K562 (cell line): ENCODE measurements at regions not wholly inside any gene's neighbourhood (a gene's known extent, or its start where the extent isn't known, plus 50 kb on each side); places are given as distances from the start of the nearest gene placed in this dataset.

Experiments used
- ATAC-seq: fragments of 200-7000 bp; cut with Tn5 transposase; 3 replicates; pipeline ENCODE4 v1.9.1; 2020; ENCODE audit warnings: moderate library complexity
- BruUV-seq: library from RNA; stranded (reverse); fragments of 400-500 nt; replicated peaks from 2 replicates; lab custom pipeline; 2021; lab: Mats Ljungman, UMichigan
- CTCF ChIA-PET: fragments of 300-600 bp; formaldehyde crosslinking; extraction: SDS; loops from one replicate; lab custom pipeline; 2021; ENCODE audit warnings: low intra/inter-chr PET ratio; lab: Yijun Ruan, JAX
- POLR2A ChIA-PET: fragments of 300-600, 350-650 bp; sonication (Branson Sonifier 250); formaldehyde crosslinking; extraction: SDS; loops from one replicate; lab custom pipeline; 2021; ENCODE audit warnings: antibody characterized with exemption, inconsistent platforms; lab: Yijun Ruan, JAX
- DNase-seq, 4 experiments: peaks; one replicate each; pipeline versions ENCODE4 v3.0.0 to v3.0.0-alpha.2; 2011 to 2018; ENCODE audit warnings: low spot score in 3 of 4, mixed read lengths in 3 of 4; ENCODE audit errors: extremely low read depth in 1 of 4
- FAIRE-seq: peaks from 2 replicates; lab custom pipeline; 2011; peaks lifted over from hg19 to GRCh38; lab: Jason Lieb, UNC
- H2AFZ ChIP-seq: 2 replicates; pipeline ENCODE4 v1.6.0; 2011; ENCODE audit warnings: low read depth, low read length, control low read depth, inconsistent platforms
- H3K27ac ChIP-seq: fragments of 200-600 bp; 3 replicates; pipeline ENCODE4 v1.8.0; 2011; ENCODE audit warnings: low read depth, mild to moderate bottlenecking, control low read depth, inconsistent platforms, low read length, moderate library complexity, mixed read lengths; ENCODE audit errors: extremely low read depth
- H3K27me3 ChIP-seq, 2 experiments: fragments of 300-600 bp in 1 of 2; 2 replicates in 1 of 2; 3 replicates in 1 of 2; pipeline versions ENCODE4 v1.6.0 to v1.8.0; 2011; ENCODE audit warnings: inconsistent platforms in 2 of 2, low read length in 2 of 2, mild to moderate bottlenecking in 1 of 2, mixed read lengths in 1 of 2, moderate library complexity in 1 of 2; ENCODE audit not compliant: control insufficient read depth in 2 of 2, insufficient read depth in 2 of 2
- H3K36me3 ChIP-seq: fragments of 300-600 bp; 3 replicates; pipeline ENCODE4 v1.8.0; 2011; ENCODE audit warnings: mild to moderate bottlenecking, low read length, inconsistent platforms; ENCODE audit not compliant: control insufficient read depth, insufficient read depth
- H3K4me1 ChIP-seq, 2 experiments: fragments of 200-600 bp in 1 of 2; replicated peaks in 1 of 2; 2 replicates in 1 of 2; 3 replicates in 1 of 2; pipeline versions ENCODE4 v1.5.1 to v1.8.0; 2011; ENCODE audit warnings: inconsistent platforms in 2 of 2, low read length in 2 of 2, mild to moderate bottlenecking in 1 of 2, mixed read lengths in 1 of 2, moderate library complexity in 1 of 2; ENCODE audit not compliant: control insufficient read depth in 2 of 2, insufficient read depth in 2 of 2
- H3K4me2 ChIP-seq: 2 replicates; pipeline ENCODE4 v1.6.1; 2011; ENCODE audit warnings: low read length, control low read depth, inconsistent platforms, mixed read lengths; ENCODE audit not compliant: insufficient read depth
- H3K4me3 ChIP-seq: fragments of 200-600 bp; sonication (generic), shearing (Covaris generic); 2 replicates; pipeline ENCODE4 v1.5.1; 2016; ENCODE audit warnings: control low read depth, inconsistent platforms
- H3K79me2 ChIP-seq: fragments of 200-600 bp; 3 replicates; pipeline ENCODE4 v1.8.0; 2011; ENCODE audit warnings: low read length, inconsistent platforms; ENCODE audit not compliant: control insufficient read depth, insufficient read depth
- H3K9ac ChIP-seq, 2 experiments: 2 replicates each; pipeline versions ENCODE4 v1.6.0 to v1.6.1; 2011; ENCODE audit warnings: low read depth in 2 of 2, low read length in 2 of 2, control low read depth in 1 of 2, inconsistent platforms in 1 of 2, mild to moderate bottlenecking in 1 of 2, mixed read lengths in 1 of 2; ENCODE audit not compliant: insufficient read depth in 1 of 2
- H3K9me1 ChIP-seq: one replicate; pipeline ENCODE4 v1.6.0; 2011; ENCODE audit warnings: inconsistent platforms, mild to moderate bottlenecking, low read length, moderate library complexity; ENCODE audit not compliant: control insufficient read depth, insufficient read depth
- H3K9me3 ChIP-seq: replicated peaks from 2 replicates; pipeline ENCODE4 v1.5.1; 2011; ENCODE audit warnings: low read depth, low read length, inconsistent platforms; ENCODE audit not compliant: control insufficient read depth, insufficient read depth
- H4K20me1 ChIP-seq: replicated peaks from 2 replicates; pipeline ENCODE4 v1.6.1; 2011; ENCODE audit warnings: low read length, inconsistent platforms, mixed read lengths; ENCODE audit not compliant: control insufficient read depth, insufficient read depth
- ARID2 ChIP-seq: fragments of 450-650 bp; IDR thresholded peaks from 2 replicates; pipeline ENCODE4 v1.6.1; 2017; ENCODE audit warnings: antibody characterized with exemption, mild to moderate bottlenecking
- ILF3 ChIP-seq: fragments of 450-650 bp; IDR thresholded peaks from 2 replicates; pipeline ENCODE4 v1.6.1; 2018; ENCODE audit warnings: antibody characterized with exemption, mild to moderate bottlenecking, moderate library complexity, borderline replicate concordance
- ILK ChIP-seq: fragments of 450-650 bp; IDR thresholded peaks from 2 replicates; pipeline ENCODE4 v1.6.1; 2016; ENCODE audit warnings: missing genetic modification characterization, low read depth, mild to moderate bottlenecking, missing compliant biosample characterization, moderate library complexity, borderline replicate concordance
- KHSRP ChIP-seq: fragments of 450-650 bp; IDR thresholded peaks from 2 replicates; pipeline ENCODE4 v1.6.1; 2017
- KLF6 ChIP-seq: fragments of 250-450 bp; sonication (Bioruptor Pico); IDR thresholded peaks from 2 replicates; pipeline ENCODE4 v1.4.0; 2020; ENCODE audit warnings: mild to moderate bottlenecking, moderate library complexity, borderline replicate concordance
- MECOM ChIP-seq: fragments of 250-450 bp; sonication (Bioruptor Pico); IDR thresholded peaks from 2 replicates; pipeline ENCODE4 v1.8.0; 2022; ENCODE audit warnings: inconsistent platforms
- RBM15 ChIP-seq: fragments of 200-400 bp; formaldehyde crosslinking; IDR thresholded peaks from 2 replicates; pipeline ENCODE4 v1.6.1; 2018; ENCODE audit warnings: mild to moderate bottlenecking, low read length, moderate library complexity; ENCODE audit not compliant: insufficient read depth
- RBM22 ChIP-seq: fragments of 200-400 bp; formaldehyde crosslinking; IDR thresholded peaks from 2 replicates; pipeline ENCODE4 v1.6.1; 2018; ENCODE audit warnings: low read length, low read depth; ENCODE audit not compliant: poor library complexity, severe bottlenecking
- RUNX1 ChIP-seq: sonication (generic); IDR thresholded peaks from 2 replicates; pipeline ENCODE4 v1.6.1; 2016; ENCODE audit warnings: antibody characterized with exemption, low read depth
- SMARCB1 ChIP-seq: IDR thresholded peaks from 2 replicates; pipeline ENCODE4 v1.6.1; 2011; ENCODE audit warnings: improper control_type of control experiment, low read depth; ENCODE audit not compliant: insufficient read length
- WHSC1 ChIP-seq: IDR thresholded peaks from one replicate; pipeline ENCODE4 v1.6.1; 2012; ENCODE audit warnings: low read length, control low read depth, inconsistent platforms
- XRCC3 ChIP-seq: fragments of 450-650 bp; IDR thresholded peaks from 2 replicates; pipeline ENCODE4 v1.6.1; 2017; ENCODE audit warnings: mild to moderate bottlenecking, moderate library complexity
- ZNF217 ChIP-seq: sonication (generic); formaldehyde crosslinking; IDR thresholded peaks from 2 replicates; pipeline ENCODE4 v1.8.0; 2022; ENCODE audit warnings: mild to moderate bottlenecking, missing genetic modification reagents
- WGBS: fragments of 100-300 bp; shearing (Covaris generic); methylation state at CpG from one replicate; pipeline ENCODE4 v1.1.6; 2016; ENCODE audit warnings: low coverage, mixed read lengths; ENCODE audit not compliant: insufficient coverage; ENCODE audit errors: missing lambda C conversion rate; 5-methylcytosine and 5-hydroxymethylcytosine counted together
- in situ Hi-C: fragments of 300-500 bp; cut with MboI; formaldehyde crosslinking; loops from 4 replicates; pipeline ENCODE4 v1.15.0; 2018; ENCODE audit warnings: inconsistent platforms, mixed read lengths
- intact Hi-C: fragments of 100-400 bp; cut with micrococcal nuclease; formaldehyde crosslinking; loops from 2 replicates; pipeline ENCODE4 v1.14.2; 2022
- TF ChIP-seq, protein P1 (sequence below): fragments of 450-650 bp; IDR thresholded peaks from 2 replicates; pipeline ENCODE4 v1.6.1; 2016; ENCODE audit warnings: low read depth
- TF ChIP-seq, protein P2 (sequence below): sonication (generic); formaldehyde crosslinking; IDR thresholded peaks from 2 replicates; pipeline ENCODE4 v1.8.1; 2022; ENCODE audit warnings: missing genetic modification reagents

DNA sequence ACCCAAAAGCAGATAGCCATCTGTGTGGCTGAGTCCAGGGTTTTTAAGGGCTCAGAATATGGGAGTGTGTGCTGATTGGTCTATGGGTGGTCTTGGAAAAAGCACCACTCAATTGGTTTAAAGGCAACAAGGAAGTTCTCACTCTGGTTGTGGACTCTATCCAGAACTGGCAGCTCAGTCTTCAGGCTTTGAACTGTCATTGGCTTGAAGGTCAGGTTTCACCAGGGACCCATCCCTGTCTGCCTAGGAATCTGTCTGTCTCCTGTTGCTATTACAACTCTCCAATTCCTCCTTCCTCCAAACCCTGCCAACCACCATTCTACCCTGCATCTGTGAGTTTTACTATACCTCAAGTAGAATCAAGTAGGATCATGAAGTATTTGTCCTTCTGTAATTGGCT is 341.7 kb upstream of the ADGRL2 start (continued):
- TF ChIP-seq, protein P1, sequence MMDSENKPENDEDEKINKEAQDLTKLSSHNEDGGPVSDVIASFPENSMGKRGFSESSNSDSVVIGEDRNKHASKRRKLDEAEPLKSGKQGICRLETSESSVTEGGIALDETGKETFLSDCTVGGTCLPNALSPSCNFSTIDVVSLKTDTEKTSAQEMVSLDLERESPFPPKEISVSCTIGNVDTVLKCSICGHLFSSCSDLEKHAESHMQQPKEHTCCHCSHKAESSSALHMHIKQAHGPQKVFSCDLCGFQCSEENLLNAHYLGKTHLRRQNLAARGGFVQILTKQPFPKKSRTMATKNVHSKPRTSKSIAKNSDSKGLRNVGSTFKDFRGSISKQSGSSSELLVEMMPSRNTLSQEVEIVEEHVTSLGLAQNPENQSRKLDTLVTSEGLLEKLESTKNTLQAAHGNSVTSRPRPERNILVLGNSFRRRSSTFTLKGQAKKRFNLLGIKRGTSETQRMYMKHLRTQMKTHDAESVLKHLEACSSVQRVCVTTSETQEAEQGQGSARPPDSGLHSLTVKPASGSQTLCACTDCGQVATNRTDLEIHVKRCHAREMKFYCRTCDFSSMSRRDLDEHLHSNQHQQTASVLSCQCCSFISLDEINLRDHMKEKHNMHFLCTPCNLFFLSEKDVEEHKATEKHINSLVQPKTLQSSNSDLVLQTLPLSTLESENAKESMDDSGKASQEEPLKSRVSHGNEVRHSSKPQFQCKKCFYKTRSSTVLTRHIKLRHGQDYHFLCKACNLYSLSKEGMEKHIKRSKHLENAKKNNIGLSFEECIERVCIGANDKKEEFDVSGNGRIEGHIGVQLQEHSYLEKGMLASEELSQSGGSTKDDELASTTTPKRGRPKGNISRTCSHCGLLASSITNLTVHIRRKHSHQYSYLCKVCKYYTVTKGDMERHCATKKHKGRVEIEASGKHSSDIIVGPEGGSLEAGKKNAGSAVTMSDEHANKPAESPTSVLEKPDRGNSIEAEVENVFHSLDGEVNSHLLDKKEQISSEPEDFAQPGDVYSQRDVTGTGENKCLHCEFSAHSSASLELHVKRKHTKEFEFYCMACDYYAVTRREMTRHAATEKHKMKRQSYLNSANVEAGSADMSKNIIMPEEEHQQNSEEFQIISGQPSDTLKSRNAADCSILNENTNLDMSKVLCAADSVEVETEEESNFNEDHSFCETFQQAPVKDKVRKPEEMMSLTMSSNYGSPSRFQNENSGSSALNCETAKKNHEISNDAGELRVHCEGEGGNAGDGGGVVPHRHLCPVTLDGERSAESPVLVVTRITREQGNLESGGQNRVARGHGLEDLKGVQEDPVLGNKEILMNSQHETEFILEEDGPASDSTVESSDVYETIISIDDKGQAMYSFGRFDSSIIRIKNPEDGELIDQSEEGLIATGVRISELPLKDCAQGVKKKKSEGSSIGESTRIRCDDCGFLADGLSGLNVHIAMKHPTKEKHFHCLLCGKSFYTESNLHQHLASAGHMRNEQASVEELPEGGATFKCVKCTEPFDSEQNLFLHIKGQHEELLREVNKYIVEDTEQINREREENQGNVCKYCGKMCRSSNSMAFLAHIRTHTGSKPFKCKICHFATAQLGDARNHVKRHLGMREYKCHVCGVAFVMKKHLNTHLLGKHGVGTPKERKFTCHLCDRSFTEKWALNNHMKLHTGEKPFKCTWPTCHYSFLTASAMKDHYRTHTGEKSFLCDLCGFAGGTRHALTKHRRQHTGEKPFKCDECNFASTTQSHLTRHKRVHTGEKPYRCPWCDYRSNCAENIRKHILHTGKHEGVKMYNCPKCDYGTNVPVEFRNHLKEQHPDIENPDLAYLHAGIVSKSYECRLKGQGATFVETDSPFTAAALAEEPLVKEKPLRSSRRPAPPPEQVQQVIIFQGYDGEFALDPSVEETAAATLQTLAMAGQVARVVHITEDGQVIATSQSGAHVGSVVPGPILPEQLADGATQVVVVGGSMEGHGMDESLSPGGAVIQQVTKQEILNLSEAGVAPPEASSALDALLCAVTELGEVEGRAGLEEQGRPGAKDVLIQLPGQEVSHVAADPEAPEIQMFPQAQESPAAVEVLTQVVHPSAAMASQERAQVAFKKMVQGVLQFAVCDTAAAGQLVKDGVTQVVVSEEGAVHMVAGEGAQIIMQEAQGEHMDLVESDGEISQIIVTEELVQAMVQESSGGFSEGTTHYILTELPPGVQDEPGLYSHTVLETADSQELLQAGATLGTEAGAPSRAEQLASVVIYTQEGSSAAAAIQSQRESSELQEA, result no peak
- TF ChIP-seq KLF6 (CRISPR knock-in tag) (no peak), XRCC3 (no peak)

DNA sequence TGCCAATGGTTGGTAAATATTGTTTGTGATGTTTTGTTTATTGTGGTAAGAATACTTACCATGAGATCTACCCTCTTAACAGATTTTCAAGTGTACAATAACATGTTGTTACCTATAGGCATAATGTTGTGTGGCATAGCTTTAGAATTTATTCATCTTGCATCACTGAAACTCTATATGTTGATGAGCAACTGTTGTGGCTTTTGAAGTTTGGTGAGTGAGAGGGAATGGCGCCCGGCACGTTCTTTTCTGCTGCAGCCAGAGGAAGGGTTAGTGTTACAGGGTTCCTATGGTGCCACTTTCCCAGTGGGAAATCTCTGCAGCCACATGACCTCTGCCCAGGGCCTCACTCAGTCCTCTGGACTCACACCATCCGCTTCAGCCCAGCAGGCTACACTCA is 342.5 kb upstream of the ADGRL2 start:
- Histone ChIP-seq H3K4me1 (no peaks in the 10 kb centered on the region), H3K9me3 (no peaks in the 10 kb centered on the region), H3K4me2 (no peak overlapping the region), H3K36me3 (no peaks in the 10 kb centered on the region), H3K27ac (no peak overlapping the region), H3K9ac (no peak overlapping the region), H3K27me3 (no peaks in the 10 kb centered on the region), H3K79me2 (no peaks in the 10 kb centered on the region), H2AFZ (no peak overlapping the region), H3K9me1 (no peaks in the 10 kb centered on the region), H4K20me1 (no peaks in the 10 kb centered on the region), H3K4me3 (no peak overlapping the region)
- no TSS peak for BruUV-seq
- FAIRE-seq (no peak), ATAC-seq (no peak), DNase-seq (no peak)
- ChIA-PET POLR2A (no interaction called here), CTCF (no interaction called here)
- intact Hi-C loops (no loop called here), in situ Hi-C loops (no loop called here)
- 2% methylated on average over 4 of the region's 4 CpGs for WGBS
- no peak for TF ChIP-seq MECOM
- TF ChIP-seq ARID2, result no peak
- no peak for TF ChIP-seq WHSC1
- no peak for TF ChIP-seq RUNX1
- TF ChIP-seq ILF3, result no peak
- TF ChIP-seq ZNF217 (CRISPR knock-in tag), result no peak
- TF ChIP-seq ILK (tag), result no peak
- no peak for TF ChIP-seq KHSRP
- TF ChIP-seq SMARCB1, result no peak
- no peak for TF ChIP-seq RBM22
- TF ChIP-seq, protein P2, sequence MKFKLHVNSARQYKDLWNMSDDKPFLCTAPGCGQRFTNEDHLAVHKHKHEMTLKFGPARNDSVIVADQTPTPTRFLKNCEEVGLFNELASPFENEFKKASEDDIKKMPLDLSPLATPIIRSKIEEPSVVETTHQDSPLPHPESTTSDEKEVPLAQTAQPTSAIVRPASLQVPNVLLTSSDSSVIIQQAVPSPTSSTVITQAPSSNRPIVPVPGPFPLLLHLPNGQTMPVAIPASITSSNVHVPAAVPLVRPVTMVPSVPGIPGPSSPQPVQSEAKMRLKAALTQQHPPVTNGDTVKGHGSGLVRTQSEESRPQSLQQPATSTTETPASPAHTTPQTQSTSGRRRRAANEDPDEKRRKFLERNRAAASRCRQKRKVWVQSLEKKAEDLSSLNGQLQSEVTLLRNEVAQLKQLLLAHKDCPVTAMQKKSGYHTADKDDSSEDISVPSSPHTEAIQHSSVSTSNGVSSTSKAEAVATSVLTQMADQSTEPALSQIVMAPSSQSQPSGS (CRISPR knock-in tag), result no peak
- TF ChIP-seq RBM15, result no peak
